Smooth muscle cell (in vitro differentiated cells): ENCODE measurements at regions not wholly inside any gene's neighbourhood (a gene's known extent, or its start where the extent isn't known, plus 50 kb on each side); places are given as distances from the start of the nearest gene placed in this dataset.

Experiments used
- DNase-seq: peaks from one replicate; lab custom pipeline; 2025; ENCODE audit not compliant: unreplicated experiment; lab: John Stamatoyannopoulos, UW
- H2AFZ ChIP-seq: fragments of 200-600 bp; sonication (generic); 2 replicates; pipeline ENCODE4 v1.6.0; 2016; ENCODE audit warnings: antibody characterized with exemption, low read depth, mild to moderate bottlenecking
- H3F3A ChIP-seq: fragments of 200-600 bp; sonication (generic); 2 replicates; pipeline ENCODE4 v1.6.0; 2017; ENCODE audit warnings: antibody characterized with exemption, low read depth
- H3K27ac ChIP-seq: fragments of 200-600 bp; sonication (generic); 2 replicates; pipeline ENCODE4 v1.5.1; 2016; ENCODE audit warnings: low read depth, mild to moderate bottlenecking
- H3K27me3 ChIP-seq: fragments of 200-600 bp; sonication (generic); 2 replicates; pipeline ENCODE4 v1.6.1; 2016; ENCODE audit warnings: low read depth, mild to moderate bottlenecking
- H3K36me3 ChIP-seq: fragments of 200-600 bp; sonication (generic); 2 replicates; pipeline ENCODE4 v1.5.1; 2016; ENCODE audit warnings: low read depth
- H3K4me1 ChIP-seq: fragments of 200-600 bp; sonication (generic); 2 replicates; pipeline ENCODE4 v1.5.1; 2016; ENCODE audit warnings: low read depth
- H3K4me2 ChIP-seq: fragments of 200-600 bp; sonication (generic); 2 replicates; pipeline ENCODE4 v1.6.0; 2016; ENCODE audit warnings: mild to moderate bottlenecking
- H3K4me3 ChIP-seq: fragments of 200-600 bp; sonication (generic); 2 replicates; pipeline ENCODE4 v1.5.1; 2016; ENCODE audit warnings: mild to moderate bottlenecking
- H3K79me2 ChIP-seq: fragments of 200-600 bp; sonication (generic); 2 replicates; pipeline ENCODE4 v1.6.0; 2016; ENCODE audit warnings: low read depth, mild to moderate bottlenecking
- H3K9ac ChIP-seq: fragments of 200-600 bp; sonication (generic); 2 replicates; pipeline ENCODE4 v1.6.0; 2016; ENCODE audit warnings: low read depth
- H3K9me3 ChIP-seq: fragments of 200-600 bp; sonication (generic); replicated peaks from 2 replicates; pipeline ENCODE4 v1.5.1; 2016; ENCODE audit warnings: low read depth
- H4K20me1 ChIP-seq: fragments of 200-600 bp; sonication (generic); 2 replicates; pipeline ENCODE4 v1.6.0; 2016; ENCODE audit warnings: low read depth
- CTCF ChIP-seq: fragments of 200-600 bp; sonication (generic); IDR thresholded peaks from 2 replicates; pipeline ENCODE4 v1.5.1; 2017; ENCODE audit warnings: borderline replicate concordance, mild to moderate bottlenecking, antibody characterized with exemption; ENCODE audit not compliant: insufficient read depth, poor library complexity, severe bottlenecking
- WGBS: methylation state at CpG from one replicate; pipeline ENCODE4 v1.1.7; 2016; ENCODE audit warnings: low lambda C conversion rate; 5-methylcytosine and 5-hydroxymethylcytosine counted together

- Histone ChIP-seq H3K36me3 (no peaks in the 10 kb centered on the region), H3K27ac (no peak overlapping the region), H3K9me3 (no peaks in the 10 kb centered on the region), H2AFZ (no peak overlapping the region), H3K79me2 (no peaks in the 10 kb centered on the region), H3K9ac (no peak overlapping the region), H4K20me1 (no peaks in the 10 kb centered on the region), H3F3A (no peaks in the 10 kb centered on the region), H3K4me1 (no peaks in the 10 kb centered on the region), H3K4me2 (no peak overlapping the region), H3K27me3 (no peaks in the 10 kb centered on the region), H3K4me3 (no peak overlapping the region)
- WGBS: 98% methylated on average over 7 of the region's 7 CpGs
- no peak for DNase-seq
- TF ChIP-seq CTCF: no peak
These were observed 197.2 kb downstream of the NUFIP1 start for GRCh38 chr13:44792096-44792495.

GRCh38 chr13:44790289-44790688 lies 199.0 kb downstream of the NUFIP1 start:
- no peak for TF ChIP-seq CTCF
- no peak overlapping the region for H2AFZ ChIP-seq
- H3K9ac ChIP-seq: no peak overlapping the region
- DNase-seq: no peak
- H3K9me3 ChIP-seq: no peaks in the 10 kb centered on the region
- no peak overlapping the region for H3K4me2 ChIP-seq
- no peaks in the 10 kb centered on the region for H3K79me2 ChIP-seq
- no peaks in the 10 kb centered on the region for H3K36me3 ChIP-seq
- no peak overlapping the region for H3K4me3 ChIP-seq
- no peaks in the 10 kb centered on the region for H3K4me1 ChIP-seq
- no peaks in the 10 kb centered on the region for H3F3A ChIP-seq
- no peak overlapping the region for H3K27ac ChIP-seq
- no peaks in the 10 kb centered on the region for H4K20me1 ChIP-seq
- WGBS: 69% methylated on average over 4 of the region's 4 CpGs
- H3K27me3 ChIP-seq: no peaks in the 10 kb centered on the region

- no peak overlapping the region for H3K4me3 ChIP-seq
- H3F3A ChIP-seq: no peaks in the 10 kb centered on the region
- H3K79me2 ChIP-seq: no peaks in the 10 kb centered on the region
- H3K4me2 ChIP-seq: no peak overlapping the region
- no peaks in the 10 kb centered on the region for H3K4me1 ChIP-seq
- H3K27me3 ChIP-seq: no peaks in the 10 kb centered on the region
- H2AFZ ChIP-seq: no peak overlapping the region
- no peak for DNase-seq
- no peak for TF ChIP-seq CTCF
- no peaks in the 10 kb centered on the region for H3K36me3 ChIP-seq
- 89% methylated on average over 7 of the region's 7 CpGs for WGBS
- H3K9me3 ChIP-seq: no peaks in the 10 kb centered on the region
- H3K27ac ChIP-seq: no peak overlapping the region
- H4K20me1 ChIP-seq: no peaks in the 10 kb centered on the region
- H3K9ac ChIP-seq: no peak overlapping the region
These were observed 201.7 kb downstream of the NUFIP1 start for GRCh38 chr13:44787617-44788016.

GRCh38 chr13:44786756-44787155 lies 202.5 kb downstream of the NUFIP1 start:
- no peaks in the 10 kb centered on the region for H3K4me1 ChIP-seq
- H3K9me3 ChIP-seq: no peaks in the 10 kb centered on the region
- no peak for TF ChIP-seq CTCF
- WGBS: 59% methylated on average over 3 of the region's 3 CpGs
- H3K27me3 ChIP-seq: no peaks in the 10 kb centered on the region
- H2AFZ ChIP-seq: no peak overlapping the region
- no peak for DNase-seq
- H3K27ac ChIP-seq: no peak overlapping the region
- no peak overlapping the region for H3K4me3 ChIP-seq
- no peaks in the 10 kb centered on the region for H3K36me3 ChIP-seq
- H3F3A ChIP-seq: no peaks in the 10 kb centered on the region
- no peak overlapping the region for H3K4me2 ChIP-seq
- H4K20me1 ChIP-seq: no peaks in the 10 kb centered on the region
- H3K79me2 ChIP-seq: no peaks in the 10 kb centered on the region
- H3K9ac ChIP-seq: no peak overlapping the region
